GM21381 (cell line): ENCODE measurements at regions not wholly inside any gene's neighbourhood (a gene's known extent, or its start where the extent isn't known, plus 50 kb on each side); places are given as distances from the start of the nearest gene placed in this dataset.

Experiments
- ATAC-seq: cut with Tn5 transposase; IDR thresholded peaks from one replicate; pipeline ENCODE4 v1.9.1; 2021; ENCODE audit warnings: mild to moderate bottlenecking, moderate library complexity; ENCODE audit not compliant: unreplicated experiment

GRCh38 chr4:166335256-166335938 is 462.4 kb downstream of the TLL1 start:
- no peak for ATAC-seq

DNA sequence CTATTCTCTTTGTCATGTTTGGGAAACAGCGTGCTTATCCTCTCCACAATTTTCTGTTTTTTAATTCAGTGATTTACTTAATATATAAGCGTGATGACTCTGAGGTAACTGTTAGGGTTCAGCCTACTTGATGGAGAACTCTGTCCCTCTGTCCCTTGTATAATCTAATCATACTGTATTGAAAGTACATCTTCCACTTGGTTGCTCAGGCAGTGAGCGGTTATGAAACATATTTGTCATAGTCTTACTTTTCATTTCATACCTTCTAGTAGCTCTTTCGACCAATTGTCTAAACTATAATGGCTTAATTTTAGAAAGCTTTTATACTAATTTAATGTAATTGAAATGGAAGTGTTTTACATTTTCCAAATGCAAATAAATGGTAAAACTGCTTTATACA is 469.0 kb downstream of the TLL1 start:
- ATAC-seq: no peak

DNA sequence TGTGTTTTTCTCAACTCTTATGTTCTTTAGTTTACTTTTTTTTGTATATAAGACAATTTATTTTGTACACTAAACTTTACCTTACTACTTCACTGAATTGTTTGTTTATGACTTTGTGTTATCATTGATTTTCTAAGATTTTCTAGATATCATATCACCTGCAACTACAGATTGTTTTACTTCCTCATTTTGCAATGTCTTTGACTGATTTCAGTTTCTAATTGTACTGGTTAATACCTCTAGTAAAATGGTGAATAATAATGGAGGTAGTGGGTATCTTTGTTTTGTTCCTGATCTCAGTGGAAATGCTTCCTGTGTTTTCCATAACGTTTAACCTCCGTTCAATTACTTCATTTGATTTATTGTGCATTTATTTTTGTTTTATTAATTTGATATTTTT is 490.2 kb downstream of the TLL1 start:
- ATAC-seq: no peak

- no peak for ATAC-seq
Observed at GRCh38 chr4:166366012-166366411, 493.0 kb downstream of the TLL1 start.

- ATAC-seq: no peak
Observed at GRCh38 chr4:166377578-166377977, 504.5 kb downstream of the TLL1 start.

DNA sequence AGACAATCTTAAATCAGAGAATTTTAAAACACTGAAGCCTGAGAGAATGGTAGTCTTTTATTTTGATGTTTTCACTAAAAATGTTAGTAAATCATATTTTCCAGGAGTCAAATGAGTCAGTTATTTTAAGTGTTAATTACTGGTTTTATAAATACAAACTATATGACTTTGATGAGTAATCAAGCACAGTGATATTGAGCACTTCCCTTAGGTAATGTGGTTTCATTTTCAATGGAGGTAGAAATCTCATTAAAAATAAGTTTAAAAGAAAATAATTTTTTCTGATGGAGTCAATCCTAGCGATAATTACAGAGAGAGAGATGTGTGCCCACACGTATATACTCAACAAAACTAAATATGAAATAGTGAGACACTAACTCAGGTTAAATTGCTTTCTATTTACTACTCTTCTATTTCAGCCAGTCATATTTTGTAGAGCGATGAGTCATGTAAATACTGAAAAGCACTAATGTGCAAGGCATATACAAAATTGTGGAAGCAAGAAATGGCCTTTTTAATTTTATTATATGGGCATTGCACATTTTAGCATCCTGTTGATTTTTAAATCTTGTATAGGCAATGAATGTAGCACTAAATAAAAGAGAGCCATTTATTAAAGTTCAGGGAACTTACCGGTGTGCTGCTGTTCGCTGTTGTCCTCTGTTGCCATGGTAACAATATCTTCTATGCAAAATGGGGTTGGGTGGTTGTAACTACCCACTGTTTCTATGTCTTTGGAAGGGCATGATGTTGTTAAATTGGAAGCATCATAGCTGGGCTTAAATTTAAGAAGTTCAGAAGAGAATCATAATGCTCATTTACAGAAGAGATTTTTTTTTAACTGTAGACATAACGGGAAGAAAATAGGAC is 513.7 kb downstream of the TLL1 start:
- ATAC-seq: no peak

- ATAC-seq: no peak
Observed at GRCh38 chr4:166391501-166391900, 518.5 kb downstream of the TLL1 start.

- no peak for ATAC-seq
Observed at GRCh38 chr4:166399021-166399420, 526.0 kb downstream of the TLL1 start.

DNA sequence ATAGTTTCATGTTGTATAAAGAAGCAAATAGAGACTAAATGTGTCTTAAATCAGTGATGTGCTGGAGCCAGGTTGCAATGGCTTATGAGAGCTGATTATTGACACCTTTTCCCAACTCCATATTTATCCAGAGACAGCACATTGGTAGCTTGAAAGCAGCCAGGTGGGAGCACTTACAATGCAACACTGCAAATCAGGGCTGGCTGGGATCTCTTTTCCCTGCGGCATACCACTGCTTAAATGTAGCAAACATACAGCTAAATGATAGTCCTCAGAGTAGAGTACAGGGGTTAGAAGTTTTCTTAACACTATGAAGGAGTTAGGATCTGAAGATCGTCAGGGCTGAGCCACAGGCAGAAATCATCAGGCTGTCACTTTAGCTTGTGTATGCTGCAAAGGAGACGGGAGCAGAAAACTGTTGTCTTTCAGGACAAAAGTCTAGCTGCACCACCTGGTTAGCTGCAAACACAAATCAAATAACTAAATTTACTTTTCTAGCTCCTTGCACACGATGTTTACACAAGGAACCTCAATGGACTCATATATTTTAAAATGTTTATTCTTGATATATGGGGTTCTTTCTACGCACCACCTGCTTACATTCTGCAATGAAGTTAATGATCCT is 527.3 kb downstream of the TLL1 start:
- no peak for ATAC-seq

DNA sequence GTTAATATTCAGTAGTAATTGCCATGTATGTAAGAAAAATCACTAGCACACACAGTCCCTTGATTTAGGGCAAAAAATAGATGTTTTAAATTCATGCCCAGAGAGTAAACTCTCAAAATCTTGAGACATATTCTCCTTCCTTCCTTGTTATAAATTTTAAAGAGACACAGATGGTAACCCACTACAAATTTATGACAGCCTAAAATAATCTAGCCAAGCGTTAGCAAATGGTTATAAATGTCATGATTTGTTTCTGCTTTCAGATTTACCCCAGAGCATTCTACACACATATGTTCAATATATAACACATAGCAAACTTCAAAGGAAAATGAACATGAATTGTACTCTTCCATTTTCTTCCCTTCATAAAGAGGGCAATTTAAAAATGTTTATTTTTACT is 540.3 kb downstream of the TLL1 start:
- ATAC-seq: no peak

- ATAC-seq: no peak
Observed at GRCh38 chr4:166414431-166414830, 541.4 kb downstream of the TLL1 start.

DNA sequence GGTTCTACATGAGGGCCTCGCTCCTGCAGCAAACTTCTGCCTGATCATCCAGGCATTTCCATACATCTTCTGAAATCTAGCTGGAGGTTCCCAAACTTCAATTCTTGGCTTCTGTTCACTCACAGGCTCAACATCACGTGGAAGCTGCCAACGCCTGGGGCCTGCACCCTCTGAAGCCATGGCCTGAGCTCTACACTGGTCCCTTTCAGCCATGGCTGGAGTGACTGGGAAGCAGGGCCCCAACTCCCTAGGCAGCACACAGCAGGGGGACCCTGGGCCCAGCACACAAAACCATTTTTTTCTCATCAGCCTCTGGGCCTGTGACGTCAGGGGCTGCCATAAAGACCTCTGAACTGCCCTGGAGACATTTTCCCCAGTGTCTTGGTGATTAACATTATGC is 542.7 kb downstream of the TLL1 start:
- ATAC-seq: no peak

GRCh38 chr4:166421556-166422156 is 548.6 kb downstream of the TLL1 start:
- no peak for ATAC-seq

DNA sequence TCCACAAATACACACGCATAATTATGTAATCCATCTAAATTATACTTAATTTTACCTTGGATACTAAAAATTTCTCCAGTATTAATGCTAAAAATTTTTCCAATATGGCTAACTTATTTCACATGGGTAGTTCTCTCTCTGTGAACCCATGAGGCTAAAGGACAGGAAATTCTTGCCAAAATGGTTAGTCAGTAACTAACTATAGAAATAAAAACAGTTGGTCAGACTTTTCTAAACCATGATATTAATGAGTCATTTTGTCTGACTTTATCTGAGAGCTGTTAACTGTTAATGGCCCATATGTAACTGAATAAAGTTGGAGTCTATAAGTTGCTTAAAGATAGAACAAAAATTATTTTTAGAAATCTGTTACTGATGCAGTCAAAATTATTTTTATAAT is 549.4 kb downstream of the TLL1 start:
- no peak for ATAC-seq

DNA sequence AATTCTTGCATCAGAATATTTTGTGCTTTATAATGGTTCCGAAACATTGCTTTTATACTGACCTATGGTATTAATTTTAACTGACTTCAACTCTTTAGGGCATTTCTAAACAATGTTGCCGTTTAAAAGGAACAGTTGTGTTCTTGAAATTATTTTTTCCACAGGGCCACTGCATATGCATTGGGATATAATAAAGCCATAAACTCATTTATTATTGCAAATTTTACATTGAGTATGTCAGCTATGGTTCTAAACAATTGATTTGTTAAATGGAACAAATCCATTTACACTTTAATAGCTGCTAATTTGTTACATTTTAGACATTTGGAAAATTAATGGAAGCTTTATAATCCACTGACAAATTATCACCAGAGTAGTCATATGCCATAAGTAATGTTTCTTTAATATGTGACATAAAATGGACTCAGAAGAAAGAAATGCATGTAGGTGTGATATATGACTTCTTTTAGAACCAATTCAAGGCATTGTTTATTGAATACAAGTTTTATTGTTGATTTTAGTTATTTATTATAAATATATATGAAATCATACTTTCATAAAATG is 553.3 kb downstream of the TLL1 start:
- no peak for ATAC-seq

GRCh38 chr4:166432125-166432524 is 559.1 kb downstream of the TLL1 start:
- ATAC-seq: no peak

DNA sequence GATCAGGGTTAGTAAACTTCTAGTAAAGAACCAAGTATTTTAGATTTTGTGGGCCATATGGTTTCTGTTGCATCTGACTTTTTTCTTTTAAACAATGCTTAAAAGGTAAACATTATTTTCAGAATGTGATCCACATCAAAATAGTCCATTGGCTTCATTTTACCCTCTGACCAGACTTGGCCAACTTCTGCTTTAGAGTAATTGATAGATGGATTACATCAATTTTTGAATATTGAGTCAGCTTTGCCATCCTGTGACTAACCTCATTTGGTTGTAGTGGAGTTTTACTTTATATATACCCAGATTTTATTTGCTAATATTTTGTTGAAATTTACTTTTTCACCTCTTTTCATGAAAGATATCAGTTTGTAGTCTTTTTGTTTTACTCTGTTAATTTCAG is 559.8 kb downstream of the TLL1 start:
- ATAC-seq: no peak

DNA sequence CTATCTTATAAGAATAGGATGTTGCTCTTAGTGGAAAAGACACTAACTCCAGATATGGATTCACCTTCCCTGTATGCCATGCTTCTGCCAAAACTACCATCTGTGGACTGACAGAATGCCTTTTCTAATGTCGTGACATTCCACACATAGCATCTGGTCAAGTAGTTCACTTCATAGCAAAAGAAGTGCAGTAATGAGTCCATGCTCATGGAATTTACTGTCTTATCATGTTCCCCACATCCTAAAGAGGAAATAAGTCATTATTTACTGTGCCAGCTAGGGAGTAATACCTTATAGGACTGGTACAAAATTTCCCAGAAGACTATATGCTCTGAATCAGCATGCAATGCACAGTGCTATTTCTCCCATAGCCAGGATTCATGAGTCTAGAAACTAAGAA is 562.4 kb downstream of the TLL1 start:
- no peak for ATAC-seq

- no peak for ATAC-seq
Observed at GRCh38 chr4:166458756-166459155, 585.7 kb downstream of the TLL1 start.

DNA sequence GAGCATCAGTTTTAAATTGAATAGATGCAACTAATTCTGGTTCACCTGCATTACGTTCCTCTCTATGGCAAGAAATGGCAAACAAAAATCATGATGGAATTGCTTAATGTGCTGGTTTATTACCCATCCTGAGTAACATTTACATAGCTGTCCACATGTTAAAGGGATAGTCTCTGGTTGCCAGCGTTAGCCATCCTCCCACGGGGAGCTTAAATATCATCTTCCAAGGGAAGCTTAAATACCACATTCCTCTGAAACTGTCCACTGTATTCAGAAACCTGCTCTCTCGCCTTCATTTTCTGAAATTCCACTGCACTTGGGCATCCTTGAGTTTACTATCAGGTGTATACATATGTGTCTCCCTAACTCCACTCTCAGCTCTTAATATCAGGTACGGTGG is 586.6 kb downstream of the TLL1 start:
- ATAC-seq: no peak
